ENCODE measurements at regions not wholly inside any gene's neighbourhood (a gene's known extent, or its start where the extent isn't known, plus 50 kb on each side); places are given as distances from the start of the nearest gene placed in this dataset.

GRCh38 chr13:54287062-54287764 is 1258.6 kb downstream of the OLFM4 start:
- no peak for DNase-seq (ENCODE audit: low read depth, low spot score)
- no peak for TF ChIP-seq CTCF (conservative IDR thresholded peaks at IDR 0.05)
- Mint-ChIP-seq H3K36me3 (ENCODE audit: low read depth) (peaks cover 8% of the 10 kb centered on the region), H3K4me1 (no peaks in the 10 kb centered on the region), H3K27me3 (ENCODE audit: low read depth) (no peaks in the 10 kb centered on the region), H3K9me3 (peaks cover 15% of the 10 kb centered on the region), H3K27ac (ENCODE audit: unreplicated experiment) (no peak overlapping the region), H3K4me3 (no peak overlapping the region)

- no peaks in the 10 kb centered on the region for H3K4me1 Mint-ChIP-seq
- H3K4me3 Mint-ChIP-seq = no peak overlapping the region
Observed at GRCh38 chr13:54301085-54301484, 1272.5 kb downstream of the OLFM4 start.

GRCh38 chr13:54305377-54305776 is 1276.8 kb downstream of the OLFM4 start:
- no peak overlapping the region for H3K27ac Mint-ChIP-seq (ENCODE audit: unreplicated experiment)
- TF ChIP-seq CTCF (conservative IDR thresholded peaks at IDR 0.05) = no peak

More at GRCh38 chr13:54301085-54301484, 1272.5 kb downstream of the OLFM4 start:
- DNase-seq (ENCODE audit: low read depth, low spot score) = no peak
- Mint-ChIP-seq H3K9me3 (peaks cover 3% of the 10 kb centered on the region), H3K27me3 (ENCODE audit: low read depth) (no peaks in the 10 kb centered on the region), H3K27ac (ENCODE audit: unreplicated experiment) (no peak overlapping the region), H3K36me3 (ENCODE audit: low read depth) (no peaks in the 10 kb centered on the region)
- TF ChIP-seq CTCF (conservative IDR thresholded peaks at IDR 0.05) = no peak

GRCh38 chr13:54312885-54313284 is 1284.3 kb downstream of the OLFM4 start:
- no peaks in the 10 kb centered on the region for H3K4me1 Mint-ChIP-seq
- peaks cover 11% of the 10 kb centered on the region for H3K9me3 Mint-ChIP-seq
- H3K36me3 Mint-ChIP-seq (ENCODE audit: low read depth) = no peaks in the 10 kb centered on the region
- H3K4me3 Mint-ChIP-seq = no peak overlapping the region
- DNase-seq (ENCODE audit: low read depth, low spot score) = no peak
- no peak overlapping the region for H3K27ac Mint-ChIP-seq (ENCODE audit: unreplicated experiment)
- H3K27me3 Mint-ChIP-seq (ENCODE audit: low read depth) = no peaks in the 10 kb centered on the region
- TF ChIP-seq CTCF (conservative IDR thresholded peaks at IDR 0.05) = no peak

More at GRCh38 chr13:54305377-54305776, 1276.8 kb downstream of the OLFM4 start:
- H3K9me3 Mint-ChIP-seq = peaks cover 3% of the 10 kb centered on the region
- H3K36me3 Mint-ChIP-seq (ENCODE audit: low read depth) = no peaks in the 10 kb centered on the region
- peaks cover 3% of the 10 kb centered on the region for H3K4me1 Mint-ChIP-seq
- no peaks in the 10 kb centered on the region for H3K27me3 Mint-ChIP-seq (ENCODE audit: low read depth)
- no peak overlapping the region for H3K4me3 Mint-ChIP-seq
- no peak for DNase-seq (ENCODE audit: low read depth, low spot score)

GRCh38 chr13:54317722-54318121 is 1289.1 kb downstream of the OLFM4 start:
- H3K36me3 Mint-ChIP-seq (ENCODE audit: low read depth) = peaks cover 5% of the 10 kb centered on the region
- H3K27me3 Mint-ChIP-seq (ENCODE audit: low read depth) = no peaks in the 10 kb centered on the region
- peaks cover 12% of the 10 kb centered on the region for H3K4me1 Mint-ChIP-seq
- no peak overlapping the region for H3K27ac Mint-ChIP-seq (ENCODE audit: unreplicated experiment)
- no peak for DNase-seq (ENCODE audit: low read depth, low spot score)
- H3K4me3 Mint-ChIP-seq = no peak overlapping the region
- no peak for TF ChIP-seq CTCF (conservative IDR thresholded peaks at IDR 0.05)
- peaks cover 21% of the 10 kb centered on the region for H3K9me3 Mint-ChIP-seq

Measured in neural crest cell (in vitro differentiated cells).